GM19372 (cell line): ENCODE measurements at regions not wholly inside any gene's neighbourhood (a gene's known extent, or its start where the extent isn't known, plus 50 kb on each side); places are given as distances from the start of the nearest gene placed in this dataset.
A peak's percentile ranks its signal among the peaks of the same experiment; 100 is the strongest.

Experiments used
- ATAC-seq: cut with Tn5 transposase; IDR thresholded peaks from one replicate; pipeline ENCODE4 v1.9.1; 2021; ENCODE audit warnings: mild to moderate bottlenecking, low read depth, moderate library complexity; ENCODE audit not compliant: unreplicated experiment

DNA sequence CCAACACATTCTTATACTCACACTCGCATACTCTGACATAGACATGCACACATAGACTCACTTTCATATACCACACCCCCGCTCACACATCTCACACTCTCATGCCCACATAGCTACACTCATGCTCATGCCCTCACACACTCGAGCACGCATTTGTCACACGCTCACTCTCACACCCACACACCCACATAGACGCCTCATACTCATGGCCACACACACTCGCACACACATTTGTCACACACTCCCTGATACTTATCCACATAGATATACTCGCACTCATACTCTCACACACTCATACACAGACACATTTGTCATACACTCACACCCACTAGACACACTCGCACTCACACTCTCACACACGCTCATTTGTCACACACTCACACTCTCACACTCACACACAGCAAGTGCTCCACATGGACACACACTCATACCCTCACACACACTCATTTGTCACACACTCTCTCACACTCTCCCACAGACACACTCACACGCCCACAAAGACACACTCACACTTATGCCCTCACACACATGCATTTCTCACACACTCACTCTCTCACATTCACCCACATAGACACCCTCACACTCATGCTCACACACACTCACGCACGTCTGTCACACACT, 50.9 kb downstream of the TNP1 start:
- ATAC-seq, result no peak

DNA sequence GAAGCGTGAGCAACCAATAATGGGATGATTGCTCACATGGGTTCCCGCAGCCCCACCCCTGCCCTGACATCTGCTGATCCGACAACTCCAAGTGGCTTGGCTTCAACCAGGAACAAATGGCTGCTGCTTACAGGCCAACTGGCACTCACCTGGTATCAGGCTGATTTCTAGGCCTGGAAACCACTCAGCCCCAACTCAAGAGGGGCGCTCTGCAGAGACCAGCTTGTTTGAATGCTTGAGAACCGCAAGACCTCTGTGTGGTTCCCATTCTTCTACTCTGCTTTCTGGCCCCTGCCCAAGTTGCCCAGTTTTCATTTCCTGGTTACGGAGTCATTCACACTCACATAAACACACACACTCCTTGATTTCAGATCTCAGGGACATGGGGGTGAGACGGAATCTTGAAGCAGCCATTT, 52.0 kb downstream of the TNP1 start:
- ATAC-seq, result no peak

DNA sequence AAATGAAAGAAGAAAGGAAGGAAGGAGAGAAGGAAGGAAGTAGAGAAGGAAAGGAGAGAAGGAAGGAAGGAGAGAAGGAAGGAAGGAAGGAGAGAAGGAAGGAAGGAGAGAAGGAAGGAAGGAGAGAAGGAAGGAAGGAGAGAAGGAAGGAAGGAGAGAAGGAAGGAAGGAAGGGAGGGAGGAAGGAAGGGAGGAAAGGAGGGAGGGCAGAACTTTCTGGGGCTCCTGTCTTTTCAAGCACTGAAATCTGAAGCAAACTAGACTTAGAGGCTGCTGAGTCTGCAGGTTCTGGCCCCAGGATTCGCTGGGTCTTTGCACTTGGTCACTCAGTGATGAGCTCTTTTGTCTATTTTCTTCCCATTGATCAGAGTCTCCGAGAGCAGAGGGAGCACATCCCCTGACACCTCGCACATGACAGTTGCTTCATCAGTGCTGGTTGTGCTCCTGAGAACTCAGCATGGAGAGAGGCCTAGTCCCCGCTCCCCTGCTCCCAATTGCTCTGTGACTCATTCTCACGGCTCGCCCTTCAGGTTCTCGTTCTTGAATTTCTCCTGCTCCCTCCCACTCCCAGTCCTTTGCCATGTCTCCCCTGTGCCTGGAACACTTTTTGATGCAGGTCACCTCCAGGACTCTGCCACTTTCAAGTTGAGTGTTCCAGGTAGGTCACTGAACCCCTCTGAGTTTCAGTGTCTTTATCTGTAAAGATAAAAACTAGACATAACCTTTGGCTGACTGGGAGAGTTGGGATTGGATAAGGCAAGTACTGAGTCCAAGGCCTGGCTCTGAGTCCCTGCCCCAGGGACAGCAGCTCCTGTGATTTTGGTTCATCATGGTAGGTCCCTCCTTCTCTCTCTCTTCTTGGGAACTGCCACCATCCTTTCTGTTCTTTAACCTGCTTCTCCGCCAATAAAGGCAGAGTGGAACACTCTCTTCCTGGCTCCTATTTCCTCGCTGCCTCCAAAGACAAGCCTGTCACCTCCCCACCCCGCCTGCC, 55.2 kb downstream of the TNP1 start:
- no peak for ATAC-seq

DNA sequence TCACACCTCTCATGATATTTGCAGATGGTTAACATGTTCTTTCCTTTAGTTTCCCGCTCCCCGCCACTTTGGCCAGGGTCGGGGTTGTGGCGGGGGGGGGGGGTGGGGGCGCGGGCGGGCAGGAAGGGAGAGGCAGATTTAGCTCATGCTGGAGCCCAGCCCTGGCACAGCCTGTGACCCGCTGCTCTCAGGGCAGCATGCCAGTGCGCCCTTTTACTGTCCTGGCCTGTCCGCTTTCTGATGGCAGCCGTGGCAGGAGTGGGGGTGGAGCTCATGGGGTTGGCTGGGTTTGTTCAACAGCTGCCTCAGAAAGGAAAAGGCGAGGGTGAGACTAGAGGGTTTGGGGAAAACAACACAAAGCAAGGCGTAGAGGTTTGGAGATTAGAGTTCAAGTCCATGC, 56.1 kb downstream of the TNP1 start:
- ATAC-seq, result no peak

DNA sequence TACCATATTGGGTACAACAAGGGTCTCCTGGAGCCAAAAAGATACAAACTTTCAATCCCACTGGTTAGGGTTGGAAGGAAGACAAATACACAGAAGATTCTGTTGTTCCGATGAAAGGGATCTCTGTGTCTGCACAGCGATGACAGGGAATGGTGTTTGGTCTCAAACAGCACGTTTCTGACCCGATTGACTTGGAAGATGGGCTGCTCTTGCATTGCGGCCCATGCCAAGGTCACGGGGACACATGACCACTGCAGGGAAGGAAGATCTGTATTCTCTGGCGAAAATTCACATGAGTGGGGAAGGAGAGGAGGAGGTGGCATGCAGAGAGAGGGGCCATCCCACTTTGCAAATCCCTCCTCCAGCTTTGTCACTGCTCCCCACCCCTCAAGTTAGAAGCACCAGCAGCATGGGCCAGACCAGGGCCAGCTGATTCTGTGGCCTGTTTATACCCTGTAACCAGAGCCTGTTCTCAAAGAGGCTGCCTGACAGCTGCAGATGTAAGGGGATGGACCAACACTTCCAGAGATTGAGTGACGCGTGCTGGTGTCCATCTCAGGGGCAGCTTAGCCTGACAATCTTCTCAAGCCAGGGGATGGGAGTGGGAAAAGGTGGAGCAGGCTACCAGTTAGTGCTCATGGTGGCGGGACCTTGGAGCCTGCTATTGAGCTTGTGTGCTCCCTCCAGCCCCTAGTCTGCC, 57.2 kb downstream of the TNP1 start:
- ATAC-seq, result no peak

DNA sequence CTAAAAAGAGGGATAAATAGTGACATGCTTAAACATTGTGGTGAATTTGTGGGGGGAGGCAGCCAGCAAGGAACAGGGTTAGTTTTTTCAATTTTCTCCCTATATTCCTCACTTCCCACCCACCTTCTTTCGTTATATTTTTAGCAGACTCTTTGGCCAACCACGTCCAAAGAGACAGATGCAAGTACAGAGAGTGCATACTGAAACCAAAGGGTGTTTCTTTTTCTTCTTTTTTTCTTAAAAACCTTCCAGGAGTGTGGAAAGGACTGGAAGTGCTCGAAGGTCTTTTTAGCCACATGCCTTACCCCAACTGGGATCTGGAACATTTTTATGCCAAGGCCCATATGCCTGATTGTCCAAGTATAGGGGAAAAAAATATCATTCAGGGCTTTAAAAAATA, 59.0 kb downstream of the TNP1 start:
- ATAC-seq, result no peak

DNA sequence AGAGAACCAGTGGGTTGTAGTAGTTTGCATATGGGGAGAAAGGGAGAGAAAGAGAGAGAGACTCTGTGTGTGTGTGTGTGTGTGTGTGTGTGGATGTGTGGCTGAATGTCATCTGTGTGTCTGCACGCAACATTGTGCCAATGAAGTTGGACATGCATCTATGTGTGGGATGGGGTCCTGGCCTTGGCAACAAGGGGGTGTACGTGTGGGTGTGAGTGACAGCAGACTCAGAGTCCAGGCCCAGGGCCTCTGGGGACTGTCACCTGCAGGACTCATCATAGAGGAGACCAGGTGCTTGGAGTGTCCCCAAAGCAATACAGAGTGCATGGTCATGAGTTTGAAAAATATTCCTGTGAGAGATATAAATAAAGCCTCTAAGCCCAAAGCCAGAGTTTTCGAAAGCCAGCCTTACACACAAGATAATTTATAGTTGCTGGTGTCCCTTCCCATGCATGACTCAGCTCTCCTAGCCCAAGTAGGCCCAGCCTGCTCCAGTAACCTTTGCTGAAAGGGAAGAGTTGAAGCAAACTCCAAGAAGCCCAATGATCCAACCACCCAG, 59.9 kb downstream of the TNP1 start:
- no peak for ATAC-seq

DNA sequence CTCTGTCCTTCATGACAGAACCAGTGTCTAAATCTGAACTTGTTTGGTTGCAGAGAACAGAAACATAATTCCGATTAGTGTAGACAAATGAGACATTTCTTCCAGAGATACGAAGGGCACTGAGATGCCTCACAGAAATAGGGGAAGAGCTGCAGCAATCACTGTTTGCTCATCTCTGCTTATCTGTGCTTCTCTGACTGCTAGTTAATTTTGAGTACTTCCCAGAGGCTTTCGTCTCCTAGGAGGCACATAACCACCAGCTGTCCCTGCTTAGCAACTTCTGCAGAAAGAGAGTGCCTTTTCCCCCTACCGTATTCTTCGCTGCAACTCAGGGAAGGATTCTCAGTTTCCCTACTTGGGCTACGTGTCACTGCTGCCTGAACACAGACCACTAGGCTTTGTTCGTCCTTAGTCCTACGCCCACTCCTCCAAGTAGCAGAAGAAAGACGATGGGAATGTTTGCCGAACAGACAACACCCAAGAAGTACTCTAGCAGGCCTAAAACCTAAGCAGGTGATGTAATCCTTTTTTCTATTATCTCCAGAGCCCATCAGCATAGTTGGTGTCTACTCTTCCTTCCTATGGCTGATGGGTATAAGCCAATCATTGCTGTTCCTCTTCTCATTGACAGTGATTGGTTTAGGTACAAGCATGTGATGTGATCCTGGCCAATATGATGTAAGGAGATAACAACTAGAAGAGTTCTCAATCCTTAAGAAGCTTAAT, 63.6 kb downstream of the TNP1 start:
- no peak for ATAC-seq

DNA sequence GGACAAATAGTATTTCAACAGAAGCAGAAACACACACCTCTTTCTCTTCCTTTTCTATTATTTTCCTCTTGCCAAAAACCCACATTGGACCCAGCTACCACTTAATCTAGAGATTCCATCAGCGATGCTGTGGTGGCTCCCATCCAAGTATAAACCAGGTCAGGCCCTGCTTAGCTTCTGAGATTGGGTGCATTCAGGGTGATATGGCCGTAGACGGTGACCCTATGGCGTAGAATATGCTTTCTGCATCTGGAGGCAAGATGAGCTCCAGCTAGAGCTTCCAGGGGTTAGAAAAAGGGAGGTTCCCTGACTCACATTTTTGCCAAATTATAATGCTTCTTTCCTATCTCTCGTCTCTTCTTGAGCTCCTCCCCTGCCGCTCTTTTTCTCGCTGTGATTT, 66.5 kb downstream of the TNP1 start:
- no peak for ATAC-seq

DNA sequence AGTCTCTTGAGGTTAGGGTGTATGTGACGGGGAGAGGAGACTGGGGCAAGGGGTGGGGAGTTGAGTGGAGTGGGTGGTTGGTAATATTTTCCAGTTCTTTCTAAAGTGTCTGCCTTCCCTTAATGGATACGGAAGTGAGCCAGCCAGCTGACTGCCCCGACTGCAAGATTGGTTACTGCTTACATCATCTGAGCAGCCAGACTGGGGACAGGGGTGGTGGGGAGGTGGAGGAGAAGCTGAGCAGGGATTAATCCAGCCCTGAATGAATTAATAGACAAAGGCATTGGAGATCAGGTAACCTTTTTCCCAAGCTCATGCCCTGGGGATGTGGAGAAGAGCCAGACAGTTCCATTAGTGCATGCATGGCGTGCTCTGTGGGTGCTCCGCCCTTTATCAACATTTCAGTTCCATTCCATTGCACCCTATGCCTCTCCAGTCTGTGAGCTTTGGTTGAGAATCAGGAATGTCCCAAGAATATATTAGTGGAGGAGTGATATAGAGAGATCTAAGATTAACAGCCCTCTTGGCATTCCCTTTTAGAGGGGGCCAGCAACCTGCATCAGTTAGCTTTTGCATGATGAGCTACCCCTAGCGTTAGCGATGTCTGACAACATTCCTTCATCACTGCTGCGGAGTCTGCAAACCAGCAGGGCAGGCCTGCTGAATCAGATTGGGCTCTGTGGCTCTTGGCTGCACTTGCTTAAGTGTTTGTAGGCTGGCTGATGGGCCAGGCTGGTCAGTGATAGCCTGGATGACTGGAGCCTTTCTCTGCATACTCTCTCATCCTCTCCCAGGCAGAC, 67.4 kb downstream of the TNP1 start:
- ATAC-seq, result no peak

DNA sequence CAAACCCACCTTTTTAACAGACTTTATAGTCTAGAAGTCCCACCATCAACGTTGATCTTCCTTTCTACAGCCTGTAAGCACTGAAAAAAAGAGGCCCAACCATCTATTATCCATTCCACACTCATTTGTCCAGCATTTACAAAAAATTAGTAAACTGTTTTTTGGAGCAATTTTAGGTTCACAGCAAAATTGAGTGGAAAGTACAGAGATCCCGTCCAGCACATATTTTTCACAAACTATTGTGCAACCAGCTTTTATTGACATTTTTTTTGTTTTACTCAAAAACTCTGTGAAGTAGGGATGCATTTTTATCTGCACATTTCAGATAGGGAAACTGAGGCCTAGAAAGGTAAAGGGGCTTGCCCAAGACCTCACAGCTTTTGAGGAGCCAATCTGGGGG, 68.6 kb downstream of the TNP1 start:
- no peak for ATAC-seq

DNA sequence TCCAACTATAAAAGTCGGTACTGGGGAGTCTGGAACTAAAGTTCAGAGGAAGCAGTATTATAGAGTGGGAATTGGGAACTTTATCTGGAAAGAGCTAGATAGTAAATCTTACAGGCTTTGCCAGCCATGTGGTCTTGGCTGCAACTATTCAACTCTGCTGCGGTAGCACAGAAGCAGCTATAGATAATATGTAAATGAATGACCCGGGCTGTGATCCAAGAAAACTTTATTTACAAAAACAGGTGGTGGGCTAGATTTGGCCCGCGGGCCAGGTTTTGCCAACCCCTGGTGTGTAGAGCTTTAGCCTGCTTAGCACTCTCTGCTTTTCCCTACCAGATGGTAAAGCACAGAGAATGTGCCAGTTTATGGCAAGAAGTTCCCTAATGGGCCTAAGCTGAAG, 70.8 kb downstream of the TNP1 start:
- no peak for ATAC-seq

DNA sequence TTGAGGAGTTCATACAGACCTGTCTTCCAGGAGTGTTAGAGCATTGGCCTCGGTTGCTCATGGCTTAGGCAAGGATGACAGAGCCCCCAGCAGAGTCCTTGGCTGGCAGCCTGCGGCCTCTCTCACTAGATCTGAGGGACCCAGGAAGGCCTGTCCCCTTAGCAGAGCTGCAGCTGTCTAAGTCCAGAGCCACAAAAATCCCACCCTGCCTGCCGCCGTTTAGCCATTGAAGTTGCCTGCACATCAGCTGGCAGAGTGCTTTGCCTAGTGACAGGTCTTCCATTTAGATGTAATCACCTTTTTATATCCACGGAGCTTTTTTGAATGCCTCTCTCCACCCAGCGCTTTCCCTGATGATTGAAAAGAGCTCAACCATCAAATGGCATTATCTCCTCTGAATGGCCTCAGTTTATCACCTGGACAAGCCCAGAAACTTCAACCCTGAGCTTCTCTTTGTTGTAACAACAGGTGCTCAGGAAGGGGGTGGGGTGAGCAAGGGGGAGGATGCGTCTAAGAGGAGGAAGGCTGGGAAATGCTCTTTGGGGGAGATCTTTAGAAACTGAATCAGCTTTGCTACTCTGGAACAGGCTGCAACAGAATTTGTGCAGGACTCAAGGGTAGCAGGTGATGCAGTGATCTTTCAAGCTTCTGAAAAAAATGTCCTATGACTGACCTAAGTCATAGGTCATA, 71.9 kb downstream of the TNP1 start:
- no peak for ATAC-seq

DNA sequence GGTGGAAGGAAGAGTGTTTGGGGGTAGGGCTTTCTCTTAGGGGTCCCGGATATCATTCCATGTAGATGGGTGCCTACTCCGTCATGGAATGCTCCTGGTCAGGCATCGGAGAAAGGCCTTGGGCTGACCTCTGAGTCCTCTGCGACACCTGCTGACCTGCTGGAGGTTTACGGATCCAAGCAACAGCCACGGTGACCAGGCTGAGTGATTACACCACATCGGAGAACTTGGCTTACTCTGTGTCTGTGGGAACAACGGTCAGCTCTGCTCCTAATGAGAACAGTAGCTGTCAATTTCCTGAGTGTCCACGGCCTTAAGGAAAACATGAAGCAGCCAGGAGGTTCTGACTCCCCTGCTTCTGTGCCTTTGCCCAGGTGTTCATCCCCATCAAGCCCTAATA, 73.2 kb downstream of the TNP1 start:
- no peak for ATAC-seq

DNA sequence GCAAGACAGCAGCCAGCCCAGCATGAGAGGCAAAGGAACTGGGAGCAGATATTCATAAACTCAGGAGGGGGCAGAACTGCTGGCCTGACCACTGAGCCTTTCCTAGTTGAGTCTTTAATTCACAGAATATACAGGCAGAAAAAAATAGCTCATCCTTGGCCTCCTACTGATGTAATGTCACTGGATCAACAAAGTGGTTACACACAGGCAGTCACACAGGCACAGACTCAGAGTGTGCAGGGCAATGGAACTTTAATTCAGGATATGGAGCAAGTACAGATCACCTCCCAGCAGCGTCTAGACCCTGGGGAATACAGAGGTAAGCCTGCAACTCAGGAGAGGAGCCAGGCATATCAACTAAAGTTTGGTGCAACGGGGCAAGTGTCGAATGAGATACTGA, 75.4 kb downstream of the TNP1 start:
- ATAC-seq, result no peak

DNA sequence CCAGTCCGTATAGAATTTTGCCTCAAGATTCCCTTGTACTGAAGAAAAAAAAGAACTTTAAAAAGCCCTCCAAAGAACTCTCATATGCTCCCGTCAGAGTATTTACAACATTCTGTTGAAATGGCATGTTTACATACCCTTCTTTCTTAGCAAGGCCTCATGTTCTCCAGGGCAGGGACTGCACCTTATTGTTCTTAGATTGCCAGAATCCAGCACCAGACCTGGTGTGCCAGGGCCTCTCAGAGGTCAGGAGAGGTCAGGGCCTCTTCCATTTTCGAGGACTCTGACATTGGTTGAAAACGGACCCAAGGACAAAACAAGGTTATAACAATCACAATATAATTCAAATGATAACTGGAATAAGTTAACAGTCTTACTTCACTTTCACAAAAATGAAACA, 78.2 kb downstream of the TNP1 start:
- ATAC-seq, result no peak

DNA sequence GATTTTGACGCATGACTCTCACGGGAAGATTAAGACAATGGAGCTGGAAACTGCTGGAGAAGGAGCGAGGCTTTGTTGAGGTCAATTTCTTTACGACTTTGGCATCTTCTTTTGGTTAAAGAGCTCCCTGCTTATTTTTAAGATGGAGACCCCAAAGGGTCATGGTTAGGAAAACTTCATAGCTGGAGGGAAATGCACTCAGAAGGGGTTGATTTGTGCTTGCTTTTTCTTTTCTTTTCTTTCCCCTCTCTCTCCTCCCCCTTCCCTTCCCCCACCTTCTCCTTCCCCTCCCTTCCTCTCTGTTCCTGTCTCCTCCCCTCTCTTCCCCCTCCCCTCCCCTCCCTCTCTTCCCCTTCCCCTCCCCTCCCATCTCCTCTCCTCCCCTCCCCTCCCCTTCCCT, 79.0 kb downstream of the TNP1 start:
- no peak for ATAC-seq

DNA sequence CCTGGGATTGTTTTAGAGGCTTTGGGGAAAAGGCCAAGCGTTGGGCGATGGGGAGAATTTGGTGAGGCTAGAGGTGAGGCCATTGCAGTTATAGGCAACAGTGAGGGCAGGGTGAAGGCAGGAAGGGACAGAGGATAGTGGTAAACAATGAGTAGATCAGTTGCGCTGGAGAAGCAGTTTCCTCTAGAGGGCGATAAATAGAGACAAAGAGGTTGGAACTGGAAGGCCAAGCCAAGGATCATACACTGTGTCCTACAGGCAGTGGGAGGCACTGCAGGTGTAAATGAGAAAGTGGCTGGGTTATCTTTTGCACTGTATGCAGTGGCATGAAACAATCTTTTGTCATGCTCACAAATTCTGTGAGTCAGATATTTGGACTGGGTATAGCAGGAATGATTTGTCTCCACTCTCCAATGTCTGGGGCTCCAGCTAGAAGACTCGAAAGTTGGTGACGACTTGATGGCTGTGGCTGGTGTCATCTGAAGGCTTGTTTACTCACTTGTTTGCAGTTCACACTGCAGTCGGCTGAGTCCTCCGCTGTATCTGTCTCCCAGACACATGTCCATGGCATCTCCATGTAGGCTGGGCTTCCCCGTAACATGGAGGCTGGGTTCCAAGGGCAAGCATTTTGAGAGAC, 82.1 kb downstream of the TNP1 start:
- peak; percentile 99 for ATAC-seq
